HS-27A (cell line): ENCODE measurements at regions not wholly inside any gene's neighbourhood (a gene's known extent, or its start where the extent isn't known, plus 50 kb on each side); places are given as distances from the start of the nearest gene placed in this dataset.
"Not testable (repeated sequence)": the region's sequence is repeated elsewhere in the genome, so short reads cannot be mapped to it uniquely, and the experiment has no call there.

Source experiments
- DNase-seq: peaks from one replicate; pipeline ENCODE4 v3.0.0-alpha.2; 2012; ENCODE audit warnings: low read depth, missing footprints

DNA sequence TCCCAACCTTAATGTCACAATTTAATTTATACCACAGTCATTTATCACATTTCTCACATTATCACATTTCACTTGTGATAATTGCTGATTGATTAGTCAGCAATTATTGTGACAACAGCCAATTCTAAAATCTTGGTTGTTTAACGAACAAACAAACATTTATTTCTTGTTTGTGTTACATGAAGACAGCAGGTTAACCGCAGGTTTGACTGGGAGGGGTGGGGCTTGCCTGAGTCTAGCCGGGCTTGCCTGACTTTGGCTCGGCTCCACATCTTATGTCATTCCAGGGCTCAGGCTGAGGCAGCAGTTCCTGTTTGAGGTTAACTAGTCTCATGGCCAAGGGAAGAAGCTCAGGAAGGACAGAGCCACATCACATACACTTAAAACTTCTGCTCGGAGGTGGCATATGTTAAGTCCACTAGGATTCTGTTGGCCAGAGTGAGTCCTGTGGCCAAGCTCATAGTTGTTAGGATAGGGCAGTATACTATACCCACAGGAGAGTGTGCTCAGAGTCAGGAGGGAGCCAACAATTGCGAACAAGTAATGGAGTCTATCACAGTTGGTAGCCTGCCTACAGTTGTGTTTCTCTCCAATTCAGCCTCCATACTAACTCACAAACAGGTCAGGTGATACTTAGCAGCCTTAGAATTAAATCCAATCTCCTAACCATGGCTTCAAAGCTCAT lies 90.0 kb upstream of the IFNGR1 start:
- peak; percentile 15 for DNase-seq

DNA sequence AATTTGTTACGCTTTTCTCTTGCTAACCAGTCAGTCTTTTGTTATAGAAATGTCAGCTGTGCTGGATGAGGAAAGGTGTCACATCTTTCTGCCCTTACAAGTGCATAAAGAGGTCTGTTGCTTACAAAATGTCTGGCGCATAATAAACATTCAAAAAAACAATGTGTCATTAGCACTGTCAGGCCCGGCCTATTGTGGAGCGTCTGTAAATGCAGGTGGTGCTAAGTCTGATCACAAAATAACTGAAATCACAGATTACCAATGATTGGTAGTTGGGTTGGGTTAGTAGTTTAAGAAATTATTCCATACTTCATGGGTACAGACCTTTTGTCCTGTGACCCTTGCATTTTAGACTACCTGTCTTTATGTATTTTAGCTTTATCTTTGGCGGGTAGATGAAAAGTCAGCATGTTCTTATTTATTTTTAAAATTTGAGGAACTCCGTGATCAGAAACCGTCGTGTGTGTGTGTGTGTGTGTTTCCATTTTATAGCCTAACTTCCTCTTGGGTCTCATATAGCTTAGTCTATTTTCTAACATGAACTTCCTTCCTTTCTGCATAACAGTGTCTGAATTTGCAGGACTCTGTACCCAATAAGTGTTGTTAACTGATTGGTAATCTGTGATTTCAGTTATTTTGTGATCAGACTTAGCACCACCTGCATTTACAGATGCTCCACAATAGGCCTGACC lies 88.1 kb upstream of the IFNGR1 start:
- DNase-seq = no peak

GRCh38 chr6:137305691-137306090 lies 86.5 kb upstream of the IFNGR1 start:
- no peak for DNase-seq

DNA sequence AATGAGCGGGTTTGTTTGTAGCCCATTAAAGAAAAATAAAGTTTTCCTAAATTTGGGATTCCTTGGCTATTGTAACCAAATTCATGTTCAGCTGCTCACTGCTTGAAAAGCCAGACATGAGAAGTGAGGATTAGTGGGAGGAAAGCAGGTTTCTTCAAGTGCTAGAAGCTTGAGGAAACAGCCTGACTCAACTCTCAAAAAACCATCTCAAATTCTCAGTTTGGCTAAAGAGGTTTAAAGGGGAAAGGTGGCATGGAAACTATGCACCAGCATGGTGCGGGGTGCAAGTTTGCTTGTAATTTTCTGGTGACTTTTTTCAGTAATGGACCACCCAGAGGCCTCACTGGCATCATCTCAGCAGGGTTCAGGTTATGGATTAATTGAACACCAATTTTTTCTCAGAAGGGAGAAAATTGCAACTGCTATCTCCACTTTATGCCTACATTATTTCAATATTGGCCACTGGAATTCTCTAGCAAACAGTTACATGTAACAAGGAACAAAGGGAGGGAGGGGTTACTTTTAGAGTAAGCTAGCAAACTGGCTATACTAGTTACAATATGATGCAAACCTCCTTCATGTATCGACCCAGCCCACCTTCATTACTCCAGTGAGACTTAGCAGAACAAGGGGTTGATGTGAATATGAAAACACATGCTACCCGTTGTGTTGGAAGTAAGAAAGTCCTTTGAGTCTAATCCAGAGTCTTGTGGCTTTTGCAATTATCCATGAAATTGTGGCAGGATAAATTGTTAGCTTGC lies 85.0 kb upstream of the IFNGR1 start:
- DNase-seq = no peak

GRCh38 chr6:137303441-137303840 lies 84.3 kb upstream of the IFNGR1 start:
- DNase-seq = no peak

- DNase-seq = no peak
Observed at GRCh38 chr6:137299681-137300080, 80.5 kb upstream of the IFNGR1 start.

- DNase-seq = no peak
Observed at GRCh38 chr6:137297887-137298286, 78.7 kb upstream of the IFNGR1 start.

DNA sequence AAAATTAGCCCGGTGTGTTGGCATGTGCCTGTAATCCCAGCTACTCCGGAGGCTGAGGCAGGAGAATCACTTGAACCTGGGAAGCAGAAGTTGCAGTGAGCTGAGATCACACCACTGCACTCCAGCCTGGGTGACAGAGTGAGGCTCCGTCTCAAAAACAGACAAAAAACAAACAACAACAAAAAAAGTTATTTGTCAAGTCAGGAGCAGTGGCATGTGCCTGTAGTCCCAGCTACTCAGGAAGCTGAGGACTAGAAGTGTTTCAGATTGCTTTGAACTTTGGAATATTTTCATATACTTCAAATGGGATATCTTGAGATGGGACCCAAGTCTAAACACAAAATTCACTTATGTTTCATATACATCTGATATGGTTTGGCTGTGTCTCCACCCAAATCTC lies 73.1 kb upstream of the IFNGR1 start:
- DNase-seq = not testable (repeated sequence)

GRCh38 chr6:137291441-137291840 lies 72.3 kb upstream of the IFNGR1 start:
- DNase-seq = no peak

GRCh38 chr6:137290601-137291261 lies 71.5 kb upstream of the IFNGR1 start:
- no peak for DNase-seq

GRCh38 chr6:137286916-137287315 lies 67.7 kb upstream of the IFNGR1 start:
- DNase-seq = no peak

GRCh38 chr6:137286368-137286767 lies 67.2 kb upstream of the IFNGR1 start:
- no peak for DNase-seq

DNA sequence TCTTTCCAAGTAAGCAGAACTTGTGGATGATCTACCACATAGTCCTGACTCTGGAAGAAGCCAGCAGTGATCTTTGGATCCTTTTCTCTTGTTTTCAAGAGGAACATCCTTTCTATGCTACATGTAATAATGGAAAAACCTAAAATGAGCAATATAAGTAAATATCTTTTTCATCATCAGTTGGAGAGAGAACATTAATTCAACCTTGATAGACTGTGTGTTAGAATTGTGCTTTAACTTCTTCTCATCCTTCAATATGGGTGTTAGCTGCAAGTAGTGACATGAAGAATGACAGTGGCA lies 65.6 kb upstream of the IFNGR1 start:
- DNase-seq = no peak

- no peak for DNase-seq
Observed at GRCh38 chr6:137283940-137284810, 65.0 kb upstream of the IFNGR1 start.

- no peak for DNase-seq
Observed at GRCh38 chr6:137283080-137283479, 63.9 kb upstream of the IFNGR1 start.

DNA sequence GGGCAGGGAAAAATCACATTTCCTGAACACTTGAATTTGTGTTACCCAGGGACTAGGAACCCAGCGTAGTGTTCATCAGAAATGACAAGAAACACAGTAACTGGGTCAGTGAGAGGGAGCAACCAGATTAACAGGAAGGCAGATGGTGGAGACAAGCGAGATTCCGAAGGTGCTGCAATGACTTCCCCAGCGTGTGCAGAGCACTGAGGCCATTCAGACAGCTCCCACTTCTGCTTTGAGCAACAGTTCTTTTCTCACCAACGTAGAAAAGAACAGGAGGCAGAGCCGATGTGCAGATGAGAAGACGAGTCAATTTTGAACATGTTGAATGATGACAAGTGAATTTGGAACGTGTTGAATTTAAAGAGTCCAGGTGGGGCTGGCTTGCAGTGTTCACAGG lies 63.1 kb upstream of the IFNGR1 start:
- no peak for DNase-seq

DNA sequence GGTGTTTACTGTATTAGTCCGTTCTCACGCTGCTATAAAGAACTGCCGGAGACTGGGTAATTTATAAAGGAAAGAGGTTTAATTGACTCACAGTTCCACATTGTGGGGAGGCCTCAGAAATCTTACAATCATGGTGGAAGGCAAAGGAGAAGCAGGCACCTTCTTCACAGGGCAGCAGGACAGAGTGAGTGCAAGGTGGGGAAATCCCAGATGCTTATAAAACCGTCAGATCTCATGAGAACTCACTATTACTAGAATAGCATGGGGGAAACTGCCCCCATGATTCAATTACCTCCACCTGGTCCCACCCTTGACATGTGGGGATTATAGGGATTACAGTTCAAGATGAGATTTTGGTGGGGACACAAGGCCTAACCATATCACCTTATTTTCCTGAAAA lies 60.1 kb upstream of the IFNGR1 start:
- DNase-seq = not testable (repeated sequence)

DNA sequence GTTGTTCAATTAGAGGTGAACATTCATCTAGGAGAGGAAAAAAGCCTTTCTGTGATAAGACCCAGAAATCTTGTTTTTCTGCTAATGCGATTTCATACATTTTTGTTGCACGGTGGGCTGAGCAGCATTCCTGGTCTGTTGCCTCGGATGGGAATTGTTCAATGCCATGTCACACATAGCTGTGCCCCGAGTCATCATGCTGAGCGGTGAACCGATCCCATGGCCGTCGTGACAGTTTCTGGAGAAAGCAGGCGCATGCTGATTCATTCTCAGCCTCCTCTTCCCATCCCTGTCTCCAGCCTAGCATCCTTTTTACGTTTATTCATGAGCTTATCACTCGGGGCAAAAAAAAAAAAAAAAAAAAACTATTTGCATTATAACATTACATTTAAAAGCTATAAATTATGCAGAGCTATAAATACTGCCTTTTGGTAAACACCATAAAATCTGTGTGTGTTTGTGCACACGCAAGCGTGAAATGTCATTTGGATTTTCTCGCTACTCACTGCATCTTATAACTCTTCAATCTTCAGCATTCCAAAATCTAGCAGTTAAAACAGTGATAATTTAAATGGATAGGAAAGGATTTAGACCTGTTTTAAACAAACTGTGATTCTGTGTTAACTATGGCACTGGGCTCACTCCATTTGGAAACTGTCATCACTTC lies 58.9 kb upstream of the IFNGR1 start:
- DNase-seq = peak; percentile 87

- no peak for DNase-seq
Observed at GRCh38 chr6:137272403-137272802, 53.2 kb upstream of the IFNGR1 start.

- DNase-seq = peak; percentile 30
Observed at GRCh38 chr6:137271245-137272183, 52.3 kb upstream of the IFNGR1 start.
